Pancreas (tissue), 10 donors: ENCODE measurements at regions not wholly inside any gene's neighbourhood (a gene's known extent, or its start where the extent isn't known, plus 50 kb on each side); places are given as distances from the start of the nearest gene placed in this dataset.

Source experiments
- ATAC-seq, 4 donors: fragments of 200-7000 bp; cut with Tn5 transposase; one replicate each; pipeline versions ENCODE4 v1.8.0 to v1.9.1; 2020; ENCODE audit warnings: mild to moderate bottlenecking in 4 of 4, moderate library complexity in 4 of 4
- DNase-seq, 6 donors: peaks; one replicate each; pipeline ENCODE4 v3.0.0-alpha.2; 2020
- FAIRE-seq: peaks from 2 replicates; lab custom pipeline; 2012; peaks lifted over from hg19 to GRCh38; lab: Jason Lieb, UNC
- H3K27ac ChIP-seq, 4 donors: fragments of 200-600 bp; sonication (generic); 1 replicate in 3 of 4; 2 replicates in 1 of 4; pipeline versions ENCODE4 v1.5.0 to v1.8.0; 2020
- H3K27me3 ChIP-seq, 4 donors: fragments of 200-600 bp; one replicate each; pipeline ENCODE4 v1.8.0; 2021
- H3K36me3 ChIP-seq, 3 donors: fragments of 200-600 bp; sonication (generic) in 1 of 3; one replicate each; pipeline versions ENCODE4 v1.5.0 to v1.8.0; 2020 to 2021
- H3K4me1 ChIP-seq, 3 donors: fragments of 200-600 bp; one replicate each; pipeline ENCODE4 v1.8.0; 2021
- H3K4me3 ChIP-seq, 4 donors: fragments of 200-600 bp; sonication (generic) in 2 of 4; one replicate each; pipeline versions ENCODE4 v1.5.0 to v1.8.0; 2020 to 2021
- H3K9me3 ChIP-seq, 4 donors: fragments of 200-600 bp; one replicate each; pipeline ENCODE4 v1.8.0; 2021
- WGBS, 2 donors: extraction: QIAGEN DNeasy Blood & Tissue Kit; methylation state at CpG; one replicate each; pipeline ENCODE4 v1.1.7; 2013; 5-methylcytosine and 5-hydroxymethylcytosine counted together
- intact Hi-C, 3 donors: fragments of 100-400 bp; cut with DNase I; formaldehyde crosslinking; loops; one replicate each; pipeline versions ENCODE4 v1.11.1 to v1.14.2; 2022
- TF ChIP-seq, protein P1 (sequence below), 4 donors: fragments of 200-600 bp; sonication (generic) in 3 of 4; IDR thresholded peaks; one replicate each; pipeline versions ENCODE4 v1.5.0 to v1.8.0; 2021; ENCODE audit warnings: antibody characterized with exemption in 4 of 4
- donor health status: healthy with polysubstance abuse.
- donor health status: DM: no; HTN: no; CAD: no; lungs with moderate emphysema.
- donor health status: DM: no; HTN: no; CAD: no.
- donor health status: control.
- donor health status: control.
- donor health status: Bipolar disorder and iron deficiency.
- donor health status: DM: yes; HTN: yes; CAD: no.
- donor health status: DM: no; HTN: no; CAD: no.
- donor health status: DM: no; HTN: no; CAD: no.
- donor health status: DM: yes; HTN: yes; CAD: no.

DNA sequence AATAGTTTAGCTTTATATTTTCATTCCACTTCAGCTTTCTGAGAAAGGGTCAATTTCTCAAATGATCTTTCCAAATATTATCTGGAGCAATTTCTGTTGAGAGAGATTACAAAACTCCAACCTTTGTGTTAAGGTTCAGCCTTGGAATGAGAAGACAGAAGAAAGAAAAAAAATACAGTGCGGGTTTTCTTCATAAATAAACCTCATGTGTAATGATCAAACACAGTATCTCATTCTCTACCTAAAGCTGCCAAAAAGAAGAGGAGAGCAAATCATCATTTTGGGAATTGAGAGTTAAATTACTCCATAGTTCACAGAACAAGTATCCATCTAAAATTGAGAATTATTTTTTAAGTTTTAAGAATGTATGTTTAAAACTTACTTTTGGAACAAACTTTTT is 420.5 kb downstream of the KLF5 start:
- ATAC-seq, result no peak
- Histone ChIP-seq H3K4me3 (no peak overlapping the region), H3K4me1 (no peaks in the 10 kb centered on the region), H3K36me3 (no peaks in the 10 kb centered on the region), H3K9me3 (no peaks in the 10 kb centered on the region), H3K27ac (no peak overlapping the region), H3K27me3 (no peaks in the 10 kb centered on the region)
- FAIRE-seq, result no peak
- no peak for DNase-seq
- intact Hi-C loops, result no loop called here
- 63 to 74% methylated on average over 1 of the region's 1 CpG for WGBS, 2 donors
- TF ChIP-seq, protein P1, sequence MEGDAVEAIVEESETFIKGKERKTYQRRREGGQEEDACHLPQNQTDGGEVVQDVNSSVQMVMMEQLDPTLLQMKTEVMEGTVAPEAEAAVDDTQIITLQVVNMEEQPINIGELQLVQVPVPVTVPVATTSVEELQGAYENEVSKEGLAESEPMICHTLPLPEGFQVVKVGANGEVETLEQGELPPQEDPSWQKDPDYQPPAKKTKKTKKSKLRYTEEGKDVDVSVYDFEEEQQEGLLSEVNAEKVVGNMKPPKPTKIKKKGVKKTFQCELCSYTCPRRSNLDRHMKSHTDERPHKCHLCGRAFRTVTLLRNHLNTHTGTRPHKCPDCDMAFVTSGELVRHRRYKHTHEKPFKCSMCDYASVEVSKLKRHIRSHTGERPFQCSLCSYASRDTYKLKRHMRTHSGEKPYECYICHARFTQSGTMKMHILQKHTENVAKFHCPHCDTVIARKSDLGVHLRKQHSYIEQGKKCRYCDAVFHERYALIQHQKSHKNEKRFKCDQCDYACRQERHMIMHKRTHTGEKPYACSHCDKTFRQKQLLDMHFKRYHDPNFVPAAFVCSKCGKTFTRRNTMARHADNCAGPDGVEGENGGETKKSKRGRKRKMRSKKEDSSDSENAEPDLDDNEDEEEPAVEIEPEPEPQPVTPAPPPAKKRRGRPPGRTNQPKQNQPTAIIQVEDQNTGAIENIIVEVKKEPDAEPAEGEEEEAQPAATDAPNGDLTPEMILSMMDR (IDR thresholded peaks at IDR 0.05), result no peak

GRCh38 chr13:73477441-73477840 is 418.6 kb downstream of the KLF5 start:
- H3K4me3 ChIP-seq, result no peak overlapping the region
- TF ChIP-seq, protein P1 (IDR thresholded peaks at IDR 0.05), result no peak
- H3K36me3 ChIP-seq, result no peaks in the 10 kb centered on the region
- H3K9me3 ChIP-seq, result no peaks in the 10 kb centered on the region
- ATAC-seq, result no peak
- FAIRE-seq, result no peak
- WGBS, 2 donors, result 90 to 93% methylated on average over 3 of the region's 3 CpGs
- H3K27me3 ChIP-seq, result no peaks in the 10 kb centered on the region
- intact Hi-C loops, result no loop called here
- DNase-seq, result no peak
- H3K4me1 ChIP-seq, result no peaks in the 10 kb centered on the region
- no peak overlapping the region for H3K27ac ChIP-seq

DNA sequence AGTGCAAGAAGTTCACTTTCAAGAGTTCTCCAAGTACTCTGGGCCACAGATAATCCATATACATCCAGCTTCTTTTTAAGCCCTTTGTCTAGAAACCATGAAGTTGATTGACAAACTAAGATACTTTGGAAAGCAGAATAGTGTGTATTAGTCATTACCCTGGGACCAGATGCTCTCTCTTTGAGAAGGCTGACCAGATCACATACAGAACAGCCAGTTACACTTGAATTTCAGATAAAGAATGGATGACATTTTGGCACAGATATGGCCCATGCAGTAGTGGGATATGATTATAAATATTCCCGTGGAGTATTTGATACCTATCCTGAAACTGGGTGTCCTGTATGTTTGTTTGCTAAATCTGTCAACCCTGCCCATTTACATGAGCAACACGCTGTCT is 414.2 kb downstream of the KLF5 start:
- Histone ChIP-seq H3K4me1 (no peaks in the 10 kb centered on the region), H3K27ac (no peak overlapping the region), H3K36me3 (no peaks in the 10 kb centered on the region), H3K4me3 (no peak overlapping the region), H3K27me3 (no peaks in the 10 kb centered on the region), H3K9me3 (no peaks in the 10 kb centered on the region)
- DNase-seq, result no peak
- no peak for ATAC-seq
- FAIRE-seq, result no peak
- intact Hi-C loops, result no loop called here
- TF ChIP-seq, protein P1 (IDR thresholded peaks at IDR 0.05), result no peak
- WGBS, 2 donors, result 82 to 91% methylated on average over 2 of the region's 2 CpGs

- intact Hi-C loops, result no loop called here
- H3K4me1 ChIP-seq, result no peaks in the 10 kb centered on the region
- FAIRE-seq (no peak), ATAC-seq (no peak), DNase-seq (no peak)
- WGBS, 2 donors, result 75 to 97% methylated on average over 2 of the region's 2 CpGs
- no peaks in the 10 kb centered on the region for H3K27me3 ChIP-seq
- H3K36me3 ChIP-seq, result no peaks in the 10 kb centered on the region
- no peaks in the 10 kb centered on the region for H3K9me3 ChIP-seq
- H3K4me3 ChIP-seq, result no peak overlapping the region
- H3K27ac ChIP-seq, result no peak overlapping the region
- TF ChIP-seq, protein P1 (IDR thresholded peaks at IDR 0.05), result no peak
Observed at GRCh38 chr13:73467125-73467524, 408.3 kb downstream of the KLF5 start.

- H3K27me3 ChIP-seq, result no peaks in the 10 kb centered on the region
- H3K36me3 ChIP-seq, result no peaks in the 10 kb centered on the region
- FAIRE-seq (no peak), ATAC-seq (no peak), DNase-seq (no peak)
- TF ChIP-seq, protein P1 (IDR thresholded peaks at IDR 0.05), result no peak
- no peaks in the 10 kb centered on the region for H3K4me1 ChIP-seq
- H3K4me3 ChIP-seq, result no peak overlapping the region
- intact Hi-C loops, result no loop called here
- no peak overlapping the region for H3K27ac ChIP-seq
- H3K9me3 ChIP-seq, result no peaks in the 10 kb centered on the region
- WGBS, 2 donors, result 59 to 65% methylated on average over 4 of the region's 4 CpGs
Observed at GRCh38 chr13:73466561-73466960, 407.8 kb downstream of the KLF5 start.
